Endothelial cell of umbilical vein (primary cell): ENCODE measurements at regions not wholly inside any gene's neighbourhood (a gene's known extent, or its start where the extent isn't known, plus 50 kb on each side); places are given as distances from the start of the nearest gene placed in this dataset.

Experiments
- BruUV-seq: library from RNA; stranded (reverse); fragments of 400-500 nt; replicated peaks from 2 replicates; lab custom pipeline; 2021; lab: Mats Ljungman, UMichigan
- CTCF ChIA-PET: fragments of 300-600, 350-600 bp; sonication (Branson Sonifier 250); formaldehyde crosslinking; loops from one replicate; lab custom pipeline; 2021; ENCODE audit warnings: antibody characterized with exemption, inconsistent platforms; lab: Charles Lee
- POLR2A ChIA-PET: fragments of 300-600, 350-600 bp; sonication (Branson Sonifier 250); formaldehyde crosslinking; loops from one replicate; lab custom pipeline; 2021; ENCODE audit warnings: antibody characterized with exemption, inconsistent platforms; lab: Charles Lee
- DNase-seq: peaks from one replicate; pipeline ENCODE4 v3.0.0-alpha.2; 2011; ENCODE audit warnings: low read depth, low spot score
- FAIRE-seq: peaks from 2 replicates; lab custom pipeline; 2011; peaks lifted over from hg19 to GRCh38; lab: Jason Lieb, UNC
- H2AFZ ChIP-seq: 2 replicates; pipeline ENCODE4 v1.6.0; 2012; ENCODE audit warnings: low read depth, low read length, control low read depth, inconsistent platforms
- H3K27ac ChIP-seq: 2 replicates; pipeline ENCODE4 v1.5.1; 2011; ENCODE audit warnings: low read depth, mild to moderate bottlenecking, control low read depth, low read length, moderate library complexity; ENCODE audit not compliant: insufficient read depth
- H3K27me3 ChIP-seq, 2 experiments: 2 replicates each; pipeline versions ENCODE4 v1.6.0 to v1.6.1; 2011; ENCODE audit warnings: low read length in 2 of 2, mixed read lengths in 1 of 2; ENCODE audit not compliant: control insufficient read depth in 2 of 2, insufficient read depth in 2 of 2
- H3K36me3 ChIP-seq, 2 experiments: 2 replicates in 1 of 2; 3 replicates in 1 of 2; pipeline ENCODE4 v1.5.1; 2011; ENCODE audit warnings: low read length in 2 of 2, mild to moderate bottlenecking in 1 of 2, moderate library complexity in 1 of 2; ENCODE audit not compliant: control insufficient read depth in 2 of 2, insufficient read depth in 2 of 2; ENCODE audit errors: extremely low read depth in 1 of 2
- H3K4me1 ChIP-seq: 3 replicates; pipeline ENCODE4 v1.5.1; 2011; ENCODE audit warnings: mild to moderate bottlenecking, low read length; ENCODE audit not compliant: control insufficient read depth, insufficient read depth; ENCODE audit errors: extremely low read depth
- H3K4me2 ChIP-seq: 2 replicates; pipeline ENCODE4 v1.6.1; 2011; ENCODE audit warnings: low read length, control low read depth, mixed read lengths; ENCODE audit not compliant: insufficient read depth
- H3K4me3 ChIP-seq, 3 experiments: fragments of 200-600 bp in 1 of 3; sonication (generic), shearing (Covaris generic) in 1 of 3; replicated peaks in 1 of 3; 2 replicates each; pipeline ENCODE4 v1.5.1; 2011 to 2016; ENCODE audit warnings: control low read depth in 3 of 3, low read length in 3 of 3, mild to moderate bottlenecking in 2 of 3, inconsistent platforms in 1 of 3, low read depth in 1 of 3, moderate library complexity in 1 of 3; ENCODE audit not compliant: insufficient read depth in 1 of 3
- H3K79me2 ChIP-seq: 2 replicates; pipeline ENCODE4 v1.6.0; 2012; ENCODE audit warnings: low read length, inconsistent platforms; ENCODE audit not compliant: control insufficient read depth, insufficient read depth
- H3K9ac ChIP-seq: replicated peaks from 2 replicates; pipeline ENCODE3; 2011; ENCODE audit warnings: low read length, control low read depth; ENCODE audit not compliant: insufficient read depth; ENCODE audit errors: extremely low read depth
- H3K9me1 ChIP-seq: replicated peaks from 3 replicates; pipeline ENCODE4 v1.6.0; 2011; ENCODE audit warnings: mild to moderate bottlenecking, low read length; ENCODE audit not compliant: control insufficient read depth, insufficient read depth; ENCODE audit errors: extremely low read depth
- H3K9me3 ChIP-seq: replicated peaks from 2 replicates; pipeline ENCODE4 v1.5.1; 2012; ENCODE audit warnings: low read length, inconsistent platforms; ENCODE audit not compliant: control insufficient read depth, insufficient read depth
- H4K20me1 ChIP-seq: replicated peaks from 2 replicates; pipeline ENCODE3; 2011; ENCODE audit warnings: mild to moderate bottlenecking, low read length; ENCODE audit not compliant: control insufficient read depth, insufficient read depth; ENCODE audit errors: extremely low read depth
- EZH2 ChIP-seq: IDR thresholded peaks from 2 replicates; pipeline ENCODE4 v1.6.1; 2012; ENCODE audit warnings: borderline replicate concordance, low read depth, mild to moderate bottlenecking, moderate library complexity, low read length, inconsistent platforms; ENCODE audit not compliant: severe bottlenecking
- FOS ChIP-seq: IDR thresholded peaks from 2 replicates; pipeline ENCODE4 v1.6.1; 2011; ENCODE audit warnings: mild to moderate bottlenecking, low read length, moderate library complexity, borderline replicate concordance; ENCODE audit not compliant: insufficient read depth
- GATA2 ChIP-seq: IDR thresholded peaks from 2 replicates; pipeline ENCODE4 v1.7.0; 2011; ENCODE audit warnings: low read depth, mild to moderate bottlenecking, moderate library complexity, mixed read lengths, low read length; ENCODE audit not compliant: insufficient read length, insufficient read depth
- JUN ChIP-seq: IDR thresholded peaks from 2 replicates; pipeline ENCODE4 v1.6.1; 2011; ENCODE audit warnings: borderline replicate concordance, low read depth; ENCODE audit not compliant: insufficient read length, insufficient read depth
- MYC ChIP-seq: IDR thresholded peaks from one replicate; pipeline ENCODE4 v1.6.1; 2011; ENCODE audit warnings: mild to moderate bottlenecking, low read depth, low read length
- POLR2A ChIP-seq: IDR thresholded peaks from 2 replicates; pipeline ENCODE4 v1.6.1; 2012; ENCODE audit warnings: low read depth, mild to moderate bottlenecking, control low read depth, low read length
- POLR2AphosphoS5 ChIP-seq: IDR thresholded peaks from 2 replicates; pipeline ENCODE4 v1.6.1; 2012; ENCODE audit warnings: low read depth, mild to moderate bottlenecking, control low read depth, low read length, moderate library complexity; ENCODE audit not compliant: insufficient read depth
- dilution Hi-C: fragments of 300-500 bp; cut with MboI; formaldehyde crosslinking; loops from one replicate; pipeline ENCODE4 v1.15.0; 2019; ENCODE audit warnings: low sequenced_read_pairs; ENCODE audit not compliant: extremely low pct_ligation_motif_present
- intact Hi-C: fragments of 100-400 bp; cut with micrococcal nuclease; formaldehyde crosslinking; loops from one replicate; pipeline ENCODE4 v1.10.0; 2022
- TF ChIP-seq, protein P1 (sequence below): IDR thresholded peaks from 2 replicates; pipeline ENCODE4 v1.6.1; 2011; ENCODE audit not compliant: insufficient read depth, insufficient read length
- TF ChIP-seq, protein P2 (sequence below), 2 donors: IDR thresholded peaks; 1 replicate in 1 of 2; 2 replicates in 1 of 2; pipeline ENCODE4 v1.5.1; 2011; ENCODE audit warnings: low read length in 2 of 2, mild to moderate bottlenecking in 2 of 2, moderate library complexity in 2 of 2, control low read depth in 1 of 2, inconsistent platforms in 1 of 2, low read depth in 1 of 2; ENCODE audit not compliant: insufficient read depth in 1 of 2; ENCODE audit errors: extremely low read depth in 1 of 2

DNA sequence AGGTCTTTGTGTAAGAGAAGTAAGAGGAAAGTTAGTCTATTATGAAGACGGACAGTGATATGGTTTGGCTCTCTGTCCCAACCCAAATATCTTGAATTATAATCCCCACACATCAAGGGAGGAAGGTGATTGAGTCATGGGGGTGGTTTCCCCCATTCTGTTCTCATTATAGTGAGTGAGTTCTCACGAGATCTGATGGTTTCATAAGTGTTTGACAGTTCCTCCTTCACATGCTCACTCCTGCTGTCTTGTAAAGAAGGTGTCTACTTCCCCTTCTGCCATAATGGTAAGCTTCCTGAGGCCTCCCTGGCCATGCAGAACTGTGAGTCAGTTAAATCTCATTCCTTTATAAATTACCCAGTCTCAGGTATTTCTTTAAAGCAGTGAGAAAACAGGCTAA lies 67.6 kb downstream of the NEURL3 start:
- Histone ChIP-seq H3K4me1 (no peaks in the 10 kb centered on the region), H3K79me2 (no peaks in the 10 kb centered on the region), H4K20me1 (no peaks in the 10 kb centered on the region), H3K27me3 (peaks cover 3 to 15% of the 10 kb centered on the region in 2 experiments), H3K27ac (no peak overlapping the region), H2AFZ (no peak overlapping the region), H3K4me3 (no peak overlapping the region), H3K9me1 (no peaks in the 10 kb centered on the region), H3K4me2 (no peak overlapping the region), H3K9ac (no peak overlapping the region), H3K9me3 (no peaks in the 10 kb centered on the region), H3K36me3 (no peaks in the 10 kb centered on the region)
- ChIA-PET CTCF (interaction anchor here (1.1 kb wide), 1 partner anchor 72 kb away, joined by 4 read pairs; no protein-coding TSS in a partner anchor), POLR2A (no interaction called here)
- intact Hi-C loops = no loop called here
- DNase-seq (no peak), FAIRE-seq (no peak)
- no peak for TF ChIP-seq EZH2
- no peak for TF ChIP-seq POLR2AphosphoS5
- TF ChIP-seq, protein P1, sequence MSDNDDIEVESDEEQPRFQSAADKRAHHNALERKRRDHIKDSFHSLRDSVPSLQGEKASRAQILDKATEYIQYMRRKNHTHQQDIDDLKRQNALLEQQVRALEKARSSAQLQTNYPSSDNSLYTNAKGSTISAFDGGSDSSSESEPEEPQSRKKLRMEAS = no peak
- no peak for TF ChIP-seq FOS
- no peak for TF ChIP-seq MYC
- no peak for TF ChIP-seq JUN
- no peak for TF ChIP-seq POLR2A
- no TSS peak for BruUV-seq
- dilution Hi-C loops = no loop called here

DNA sequence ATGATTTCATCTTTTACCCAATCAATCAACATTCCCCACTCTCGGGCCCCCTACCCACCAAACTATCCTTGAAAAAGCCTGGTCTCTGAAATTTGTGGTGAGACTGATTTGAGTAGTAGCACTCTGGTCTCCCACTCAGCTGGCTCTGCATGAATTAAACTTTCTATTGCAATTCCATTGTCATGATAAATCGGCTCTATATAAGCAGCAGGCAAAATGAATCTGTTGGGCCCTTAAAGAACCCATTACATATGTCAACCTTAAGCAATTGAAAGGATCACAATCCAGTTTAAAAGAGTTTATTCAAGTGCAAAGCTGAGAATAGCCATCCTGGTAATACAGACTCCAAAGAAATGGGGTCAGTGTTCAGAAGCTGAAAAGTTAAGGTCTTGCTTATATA lies 68.2 kb downstream of the NEURL3 start:
- Histone ChIP-seq H3K36me3 (no peaks in the 10 kb centered on the region), H3K27me3 (peaks cover 3 to 15% of the 10 kb centered on the region in 2 experiments), H3K27ac (no peak overlapping the region), H3K79me2 (no peaks in the 10 kb centered on the region), H3K4me1 (no peaks in the 10 kb centered on the region), H3K9ac (no peak overlapping the region), H3K9me3 (no peaks in the 10 kb centered on the region), H4K20me1 (no peaks in the 10 kb centered on the region), H3K4me2 (no peak overlapping the region), H3K9me1 (no peaks in the 10 kb centered on the region), H3K4me3 (no peak overlapping the region), H2AFZ (no peak overlapping the region)
- CTCF ChIA-PET = interaction anchor here (1.1 kb wide), 1 partner anchor 72 kb away, joined by 4 read pairs; no protein-coding TSS in a partner anchor
- FAIRE-seq = no peak
- intact Hi-C loops (no loop called here), dilution Hi-C loops (no loop called here)
- no peak for DNase-seq
- no TSS peak for BruUV-seq
- TF ChIP-seq MYC (no peak), FOS (no peak), EZH2 (no peak), GATA2 (no peak), POLR2AphosphoS5 (no peak), POLR2A (no peak), JUN (no peak)
- TF ChIP-seq, protein P2, sequence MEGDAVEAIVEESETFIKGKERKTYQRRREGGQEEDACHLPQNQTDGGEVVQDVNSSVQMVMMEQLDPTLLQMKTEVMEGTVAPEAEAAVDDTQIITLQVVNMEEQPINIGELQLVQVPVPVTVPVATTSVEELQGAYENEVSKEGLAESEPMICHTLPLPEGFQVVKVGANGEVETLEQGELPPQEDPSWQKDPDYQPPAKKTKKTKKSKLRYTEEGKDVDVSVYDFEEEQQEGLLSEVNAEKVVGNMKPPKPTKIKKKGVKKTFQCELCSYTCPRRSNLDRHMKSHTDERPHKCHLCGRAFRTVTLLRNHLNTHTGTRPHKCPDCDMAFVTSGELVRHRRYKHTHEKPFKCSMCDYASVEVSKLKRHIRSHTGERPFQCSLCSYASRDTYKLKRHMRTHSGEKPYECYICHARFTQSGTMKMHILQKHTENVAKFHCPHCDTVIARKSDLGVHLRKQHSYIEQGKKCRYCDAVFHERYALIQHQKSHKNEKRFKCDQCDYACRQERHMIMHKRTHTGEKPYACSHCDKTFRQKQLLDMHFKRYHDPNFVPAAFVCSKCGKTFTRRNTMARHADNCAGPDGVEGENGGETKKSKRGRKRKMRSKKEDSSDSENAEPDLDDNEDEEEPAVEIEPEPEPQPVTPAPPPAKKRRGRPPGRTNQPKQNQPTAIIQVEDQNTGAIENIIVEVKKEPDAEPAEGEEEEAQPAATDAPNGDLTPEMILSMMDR (IDR thresholded peaks at IDR 0.05; ENCODE audit: extremely low read depth in 1 of 2, insufficient read depth in 1 of 2, low read depth in 1 of 2, low read length in 2 of 2) = no peak
- TF ChIP-seq, protein P1 = no peak
- POLR2A ChIA-PET = no interaction called here
